IMR-90 (cell line): ENCODE measurements at regions not wholly inside any gene's neighbourhood (a gene's known extent, or its start where the extent isn't known, plus 50 kb on each side); places are given as distances from the start of the nearest gene placed in this dataset.

Source experiments
- BHLHE40 ChIP-seq: fragments of 150-350 bp; IDR thresholded peaks from 2 replicates; pipeline ENCODE4 v1.6.1; 2016; ENCODE audit warnings: mild to moderate bottlenecking, low read depth, low read length
- CEBPB ChIP-seq: IDR thresholded peaks from 2 replicates; pipeline ENCODE4 v1.6.1; 2012; ENCODE audit warnings: low read depth, low read length, improper control_type of control experiment
- CHD1 ChIP-seq: IDR thresholded peaks from 2 replicates; pipeline ENCODE4 v1.6.1; 2012; ENCODE audit warnings: low read depth, low read length, improper control_type of control experiment
- CTCF ChIP-seq: conservative IDR thresholded peaks from 2 replicates; pipeline ENCODE4 v1.5.1; 2012; ENCODE audit warnings: mild to moderate bottlenecking, low read depth, low read length, improper control_type of control experiment
- ELK1 ChIP-seq: fragments of 150-350 bp; IDR thresholded peaks from 2 replicates; pipeline ENCODE4 v1.6.1; 2016; ENCODE audit warnings: low read depth, mild to moderate bottlenecking, low read length, moderate library complexity, borderline replicate concordance
- FOS ChIP-seq: fragments of 150-350 bp; IDR thresholded peaks from 2 replicates; pipeline ENCODE4 v1.6.1; 2016; ENCODE audit warnings: low read depth, low read length
- MAFK ChIP-seq: IDR thresholded peaks from 2 replicates; pipeline ENCODE4 v1.6.1; 2012; ENCODE audit warnings: low read depth, low read length, improper control_type of control experiment
- MXI1 ChIP-seq: IDR thresholded peaks from 2 replicates; pipeline ENCODE4 v1.6.1; 2012; ENCODE audit warnings: low read depth, mild to moderate bottlenecking, low read length, moderate library complexity, borderline replicate concordance
- POLR2A ChIP-seq: IDR thresholded peaks from 2 replicates; pipeline ENCODE4 v1.6.1; 2012; ENCODE audit warnings: mild to moderate bottlenecking, low read depth, low read length
- RAD21 ChIP-seq: IDR thresholded peaks from 2 replicates; pipeline ENCODE4 v1.6.1; 2012; ENCODE audit warnings: low read length, improper control_type of control experiment
- RCOR1 ChIP-seq: IDR thresholded peaks from 2 replicates; pipeline ENCODE4 v1.6.1; 2012; ENCODE audit warnings: mild to moderate bottlenecking, low read length, improper control_type of control experiment; ENCODE audit not compliant: insufficient replicate concordance
- SMC3 ChIP-seq: fragments of 150-350 bp; IDR thresholded peaks from 2 replicates; pipeline ENCODE4 v1.6.1; 2016; ENCODE audit warnings: low read depth, mild to moderate bottlenecking, antibody characterized with exemption, low read length, moderate library complexity
- USF2 ChIP-seq: fragments of 150-350 bp; IDR thresholded peaks from 2 replicates; pipeline ENCODE4 v1.6.1; 2017; ENCODE audit warnings: mild to moderate bottlenecking, antibody characterized with exemption, low read length, low read depth

- TF ChIP-seq RAD21, result no peak
- no peak for TF ChIP-seq CTCF
- TF ChIP-seq POLR2A, result no peak
- TF ChIP-seq MXI1, result no peak
- no peak for TF ChIP-seq SMC3
- TF ChIP-seq FOS, result no peak
- TF ChIP-seq MAFK, result no peak
- TF ChIP-seq RCOR1, result no peak
- TF ChIP-seq USF2, result no peak
- TF ChIP-seq CEBPB, result no peak
- TF ChIP-seq BHLHE40, result no peak
- no peak for TF ChIP-seq ELK1
- no peak for TF ChIP-seq CHD1
These were observed 2020.1 kb upstream of the PRR20A start for GRCh38 chr13:55120631-55121030.
